Endothelial cell of umbilical vein (primary cell): ENCODE measurements at regions not wholly inside any gene's neighbourhood (a gene's known extent, or its start where the extent isn't known, plus 50 kb on each side); places are given as distances from the start of the nearest gene placed in this dataset.
"Not testable (repeated sequence)": the region's sequence is repeated elsewhere in the genome, so short reads cannot be mapped to it uniquely, and the experiment has no call there.

Experiments
- BruUV-seq: library from RNA; stranded (reverse); fragments of 400-500 nt; replicated peaks from 2 replicates; lab custom pipeline; 2021; lab: Mats Ljungman, UMichigan
- CTCF ChIA-PET: fragments of 300-600, 350-600 bp; sonication (Branson Sonifier 250); formaldehyde crosslinking; loops from one replicate; lab custom pipeline; 2021; ENCODE audit warnings: antibody characterized with exemption, inconsistent platforms; lab: Charles Lee
- POLR2A ChIA-PET: fragments of 300-600, 350-600 bp; sonication (Branson Sonifier 250); formaldehyde crosslinking; loops from one replicate; lab custom pipeline; 2021; ENCODE audit warnings: antibody characterized with exemption, inconsistent platforms; lab: Charles Lee
- DNase-seq: peaks from one replicate; pipeline ENCODE4 v3.0.0-alpha.2; 2011; ENCODE audit warnings: low read depth, low spot score
- FAIRE-seq: peaks from 2 replicates; lab custom pipeline; 2011; peaks lifted over from hg19 to GRCh38; lab: Jason Lieb, UNC
- H2AFZ ChIP-seq: 2 replicates; pipeline ENCODE4 v1.6.0; 2012; ENCODE audit warnings: low read depth, low read length, control low read depth, inconsistent platforms
- H3K27ac ChIP-seq: 2 replicates; pipeline ENCODE4 v1.5.1; 2011; ENCODE audit warnings: low read depth, mild to moderate bottlenecking, control low read depth, low read length, moderate library complexity; ENCODE audit not compliant: insufficient read depth
- H3K27me3 ChIP-seq, 2 experiments: 2 replicates each; pipeline versions ENCODE4 v1.6.0 to v1.6.1; 2011; ENCODE audit warnings: low read length in 2 of 2, mixed read lengths in 1 of 2; ENCODE audit not compliant: control insufficient read depth in 2 of 2, insufficient read depth in 2 of 2
- H3K36me3 ChIP-seq, 2 experiments: 2 replicates in 1 of 2; 3 replicates in 1 of 2; pipeline ENCODE4 v1.5.1; 2011; ENCODE audit warnings: low read length in 2 of 2, mild to moderate bottlenecking in 1 of 2, moderate library complexity in 1 of 2; ENCODE audit not compliant: control insufficient read depth in 2 of 2, insufficient read depth in 2 of 2; ENCODE audit errors: extremely low read depth in 1 of 2
- H3K4me1 ChIP-seq: 3 replicates; pipeline ENCODE4 v1.5.1; 2011; ENCODE audit warnings: mild to moderate bottlenecking, low read length; ENCODE audit not compliant: control insufficient read depth, insufficient read depth; ENCODE audit errors: extremely low read depth
- H3K4me2 ChIP-seq: 2 replicates; pipeline ENCODE4 v1.6.1; 2011; ENCODE audit warnings: low read length, control low read depth, mixed read lengths; ENCODE audit not compliant: insufficient read depth
- H3K4me3 ChIP-seq, 3 experiments: fragments of 200-600 bp in 1 of 3; sonication (generic), shearing (Covaris generic) in 1 of 3; replicated peaks in 1 of 3; 2 replicates each; pipeline ENCODE4 v1.5.1; 2011 to 2016; ENCODE audit warnings: control low read depth in 3 of 3, low read length in 3 of 3, mild to moderate bottlenecking in 2 of 3, inconsistent platforms in 1 of 3, low read depth in 1 of 3, moderate library complexity in 1 of 3; ENCODE audit not compliant: insufficient read depth in 1 of 3
- H3K79me2 ChIP-seq: 2 replicates; pipeline ENCODE4 v1.6.0; 2012; ENCODE audit warnings: low read length, inconsistent platforms; ENCODE audit not compliant: control insufficient read depth, insufficient read depth
- H3K9ac ChIP-seq: replicated peaks from 2 replicates; pipeline ENCODE3; 2011; ENCODE audit warnings: low read length, control low read depth; ENCODE audit not compliant: insufficient read depth; ENCODE audit errors: extremely low read depth
- H3K9me1 ChIP-seq: replicated peaks from 3 replicates; pipeline ENCODE4 v1.6.0; 2011; ENCODE audit warnings: mild to moderate bottlenecking, low read length; ENCODE audit not compliant: control insufficient read depth, insufficient read depth; ENCODE audit errors: extremely low read depth
- H3K9me3 ChIP-seq: replicated peaks from 2 replicates; pipeline ENCODE4 v1.5.1; 2012; ENCODE audit warnings: low read length, inconsistent platforms; ENCODE audit not compliant: control insufficient read depth, insufficient read depth
- H4K20me1 ChIP-seq: replicated peaks from 2 replicates; pipeline ENCODE3; 2011; ENCODE audit warnings: mild to moderate bottlenecking, low read length; ENCODE audit not compliant: control insufficient read depth, insufficient read depth; ENCODE audit errors: extremely low read depth
- EZH2 ChIP-seq: IDR thresholded peaks from 2 replicates; pipeline ENCODE4 v1.6.1; 2012; ENCODE audit warnings: borderline replicate concordance, low read depth, mild to moderate bottlenecking, moderate library complexity, low read length, inconsistent platforms; ENCODE audit not compliant: severe bottlenecking
- FOS ChIP-seq: IDR thresholded peaks from 2 replicates; pipeline ENCODE4 v1.6.1; 2011; ENCODE audit warnings: mild to moderate bottlenecking, low read length, moderate library complexity, borderline replicate concordance; ENCODE audit not compliant: insufficient read depth
- GATA2 ChIP-seq: IDR thresholded peaks from 2 replicates; pipeline ENCODE4 v1.7.0; 2011; ENCODE audit warnings: low read depth, mild to moderate bottlenecking, moderate library complexity, mixed read lengths, low read length; ENCODE audit not compliant: insufficient read length, insufficient read depth
- JUN ChIP-seq: IDR thresholded peaks from 2 replicates; pipeline ENCODE4 v1.6.1; 2011; ENCODE audit warnings: borderline replicate concordance, low read depth; ENCODE audit not compliant: insufficient read length, insufficient read depth
- MYC ChIP-seq: IDR thresholded peaks from one replicate; pipeline ENCODE4 v1.6.1; 2011; ENCODE audit warnings: mild to moderate bottlenecking, low read depth, low read length
- POLR2A ChIP-seq: IDR thresholded peaks from 2 replicates; pipeline ENCODE4 v1.6.1; 2012; ENCODE audit warnings: low read depth, mild to moderate bottlenecking, control low read depth, low read length
- POLR2AphosphoS5 ChIP-seq: IDR thresholded peaks from 2 replicates; pipeline ENCODE4 v1.6.1; 2012; ENCODE audit warnings: low read depth, mild to moderate bottlenecking, control low read depth, low read length, moderate library complexity; ENCODE audit not compliant: insufficient read depth
- dilution Hi-C: fragments of 300-500 bp; cut with MboI; formaldehyde crosslinking; loops from one replicate; pipeline ENCODE4 v1.15.0; 2019; ENCODE audit warnings: low sequenced_read_pairs; ENCODE audit not compliant: extremely low pct_ligation_motif_present
- intact Hi-C: fragments of 100-400 bp; cut with micrococcal nuclease; formaldehyde crosslinking; loops from one replicate; pipeline ENCODE4 v1.10.0; 2022
- TF ChIP-seq, protein P1 (sequence below), 2 donors: IDR thresholded peaks; 1 replicate in 1 of 2; 2 replicates in 1 of 2; pipeline ENCODE4 v1.5.1; 2011; ENCODE audit warnings: low read length in 2 of 2, mild to moderate bottlenecking in 2 of 2, moderate library complexity in 2 of 2, control low read depth in 1 of 2, inconsistent platforms in 1 of 2, low read depth in 1 of 2; ENCODE audit not compliant: insufficient read depth in 1 of 2; ENCODE audit errors: extremely low read depth in 1 of 2
- TF ChIP-seq, protein P2 (sequence below): IDR thresholded peaks from 2 replicates; pipeline ENCODE4 v1.6.1; 2011; ENCODE audit not compliant: insufficient read depth, insufficient read length

- dilution Hi-C loops: no loop called here
- FAIRE-seq: no peak
These were observed 176.8 kb downstream of the CD83 start for GRCh38 chr6:14294270-14294951.

DNA sequence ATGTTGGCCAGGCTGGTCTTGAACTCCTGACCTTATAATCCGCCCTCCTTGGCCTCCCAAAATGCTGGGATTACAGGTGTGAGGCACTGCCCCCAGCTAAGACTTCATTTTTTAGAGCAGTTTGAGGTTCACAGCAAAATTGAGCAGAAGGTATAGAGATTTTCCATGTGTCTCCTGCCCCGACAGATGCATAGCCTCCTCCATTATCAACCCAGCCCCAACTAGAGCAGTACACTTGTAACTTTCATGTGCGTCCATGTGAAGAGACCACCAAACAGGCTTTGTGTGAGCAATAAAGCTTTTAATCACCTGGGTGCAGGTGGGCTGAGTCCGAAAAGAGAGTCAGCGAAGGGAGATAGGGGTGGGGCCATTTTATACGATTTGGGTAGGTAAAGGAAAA is 179.1 kb downstream of the CD83 start:
- H3K27ac ChIP-seq, dilution Hi-C loops, H2AFZ ChIP-seq, H3K36me3 ChIP-seq, H3K4me2 ChIP-seq, DNase-seq, intact Hi-C loops, H3K4me3 ChIP-seq, H3K9me3 ChIP-seq, CTCF ChIA-PET, H4K20me1 ChIP-seq, FAIRE-seq, BruUV-seq, POLR2A ChIA-PET, H3K9ac ChIP-seq, H3K79me2 ChIP-seq, H3K27me3 ChIP-seq, H3K4me1 ChIP-seq, H3K9me1 ChIP-seq: not testable (repeated sequence)

More at GRCh38 chr6:14294270-14294951, 176.8 kb downstream of the CD83 start:
- Histone ChIP-seq H3K4me2 (no peak overlapping the region), H3K79me2 (no peaks in the 10 kb centered on the region), H3K9me1 (no peaks in the 10 kb centered on the region), H3K9me3 (no peaks in the 10 kb centered on the region), H2AFZ (no peak overlapping the region), H3K4me1 (no peaks in the 10 kb centered on the region), H3K27me3 (no peaks in the 10 kb centered on the region), H3K27ac (no peak overlapping the region), H4K20me1 (no peaks in the 10 kb centered on the region), H3K36me3 (no peaks in the 10 kb centered on the region), H3K9ac (no peak overlapping the region), H3K4me3 (no peak overlapping the region)
- TF ChIP-seq POLR2AphosphoS5: no peak
- no peak for TF ChIP-seq EZH2
- TF ChIP-seq FOS: no peak
- TF ChIP-seq GATA2: no peak
- TF ChIP-seq MYC: no peak
- TF ChIP-seq, protein P1, sequence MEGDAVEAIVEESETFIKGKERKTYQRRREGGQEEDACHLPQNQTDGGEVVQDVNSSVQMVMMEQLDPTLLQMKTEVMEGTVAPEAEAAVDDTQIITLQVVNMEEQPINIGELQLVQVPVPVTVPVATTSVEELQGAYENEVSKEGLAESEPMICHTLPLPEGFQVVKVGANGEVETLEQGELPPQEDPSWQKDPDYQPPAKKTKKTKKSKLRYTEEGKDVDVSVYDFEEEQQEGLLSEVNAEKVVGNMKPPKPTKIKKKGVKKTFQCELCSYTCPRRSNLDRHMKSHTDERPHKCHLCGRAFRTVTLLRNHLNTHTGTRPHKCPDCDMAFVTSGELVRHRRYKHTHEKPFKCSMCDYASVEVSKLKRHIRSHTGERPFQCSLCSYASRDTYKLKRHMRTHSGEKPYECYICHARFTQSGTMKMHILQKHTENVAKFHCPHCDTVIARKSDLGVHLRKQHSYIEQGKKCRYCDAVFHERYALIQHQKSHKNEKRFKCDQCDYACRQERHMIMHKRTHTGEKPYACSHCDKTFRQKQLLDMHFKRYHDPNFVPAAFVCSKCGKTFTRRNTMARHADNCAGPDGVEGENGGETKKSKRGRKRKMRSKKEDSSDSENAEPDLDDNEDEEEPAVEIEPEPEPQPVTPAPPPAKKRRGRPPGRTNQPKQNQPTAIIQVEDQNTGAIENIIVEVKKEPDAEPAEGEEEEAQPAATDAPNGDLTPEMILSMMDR (IDR thresholded peaks at IDR 0.05; ENCODE audit: extremely low read depth in 1 of 2, insufficient read depth in 1 of 2, low read depth in 1 of 2, low read length in 2 of 2): no peak
- TF ChIP-seq, protein P2, sequence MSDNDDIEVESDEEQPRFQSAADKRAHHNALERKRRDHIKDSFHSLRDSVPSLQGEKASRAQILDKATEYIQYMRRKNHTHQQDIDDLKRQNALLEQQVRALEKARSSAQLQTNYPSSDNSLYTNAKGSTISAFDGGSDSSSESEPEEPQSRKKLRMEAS: no peak
- no peak for TF ChIP-seq POLR2A
- no peak for TF ChIP-seq JUN
- CTCF ChIA-PET: no interaction called here
- no peak for DNase-seq
- POLR2A ChIA-PET: no interaction called here
- no TSS peak for BruUV-seq
- intact Hi-C loops: no loop called here

GRCh38 chr6:14297118-14297517 is 179.5 kb downstream of the CD83 start:
- H3K4me3 ChIP-seq, H2AFZ ChIP-seq, FAIRE-seq, dilution Hi-C loops, H3K27ac ChIP-seq, BruUV-seq, POLR2A ChIA-PET, H3K27me3 ChIP-seq, H3K9ac ChIP-seq, H3K4me1 ChIP-seq, H3K36me3 ChIP-seq, intact Hi-C loops, H3K9me3 ChIP-seq, H3K9me1 ChIP-seq, H3K79me2 ChIP-seq, H4K20me1 ChIP-seq, H3K4me2 ChIP-seq, CTCF ChIA-PET, DNase-seq: not testable (repeated sequence)
